ENCODE measurements at regions not wholly inside any gene's neighbourhood (a gene's known extent, or its start where the extent isn't known, plus 50 kb on each side); places are given as distances from the start of the nearest gene placed in this dataset.

DNA sequence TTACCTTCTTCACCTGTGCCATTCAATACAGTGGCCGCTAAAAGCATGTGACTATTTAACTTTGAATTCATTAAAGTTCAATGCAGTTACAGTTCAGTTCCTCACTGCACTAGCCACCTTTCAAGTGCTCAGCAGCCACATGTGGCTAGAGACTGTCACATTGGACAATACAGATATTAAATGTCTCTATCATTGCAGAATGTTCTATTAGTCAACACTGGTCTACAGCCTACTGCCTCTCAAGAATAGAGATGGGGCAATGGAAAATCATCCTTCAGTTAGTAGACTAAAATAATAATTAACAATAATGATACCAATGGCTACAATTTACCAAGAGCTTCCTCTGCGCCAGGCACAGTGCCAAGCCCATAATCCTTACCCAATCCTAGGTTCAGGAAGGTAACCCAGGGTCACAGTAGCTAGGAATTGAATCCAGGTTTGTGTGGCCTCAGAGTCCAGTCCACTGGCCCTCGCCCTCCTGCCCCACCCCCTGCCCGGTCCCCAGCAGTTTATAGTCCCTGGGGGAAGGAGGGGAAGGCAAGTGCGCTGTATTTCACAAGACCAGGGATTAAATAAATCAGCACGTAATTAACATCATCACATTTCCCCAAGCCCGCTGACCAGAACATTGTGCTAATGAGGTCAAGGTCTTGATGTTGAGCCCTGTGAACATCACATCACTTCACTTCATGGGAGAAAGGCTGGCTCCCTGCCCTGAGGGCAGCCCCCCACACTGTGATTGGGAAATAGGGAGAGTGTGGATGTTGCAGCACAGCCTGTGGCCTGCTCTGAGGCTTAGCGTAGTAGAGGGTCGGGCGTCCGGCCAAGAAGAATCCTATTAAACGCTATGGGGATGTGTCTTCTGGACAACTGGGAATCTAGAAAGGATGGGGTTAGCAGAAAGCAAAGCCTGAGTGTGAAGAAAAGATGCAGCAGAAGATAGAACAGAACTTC lies 147.2 kb downstream of the VEGFA start:
- Histone ChIP-seq H3K27me3 (ENCODE audit: insufficient read depth, low read length) (peaks cover 4% of the 10 kb centered on the region), H3K4me1 (ENCODE audit: insufficient read depth, low read length) (no peaks in the 10 kb centered on the region), H3K9me3 (ENCODE audit: low read length) (no peaks in the 10 kb centered on the region), H3K36me3 (ENCODE audit: insufficient read depth, low read length) (no peaks in the 10 kb centered on the region), H3K4me3 (ENCODE audit: low read length) (no peak overlapping the region), H2AFZ (ENCODE audit: low read depth, low read length) (no peak overlapping the region)

DNA sequence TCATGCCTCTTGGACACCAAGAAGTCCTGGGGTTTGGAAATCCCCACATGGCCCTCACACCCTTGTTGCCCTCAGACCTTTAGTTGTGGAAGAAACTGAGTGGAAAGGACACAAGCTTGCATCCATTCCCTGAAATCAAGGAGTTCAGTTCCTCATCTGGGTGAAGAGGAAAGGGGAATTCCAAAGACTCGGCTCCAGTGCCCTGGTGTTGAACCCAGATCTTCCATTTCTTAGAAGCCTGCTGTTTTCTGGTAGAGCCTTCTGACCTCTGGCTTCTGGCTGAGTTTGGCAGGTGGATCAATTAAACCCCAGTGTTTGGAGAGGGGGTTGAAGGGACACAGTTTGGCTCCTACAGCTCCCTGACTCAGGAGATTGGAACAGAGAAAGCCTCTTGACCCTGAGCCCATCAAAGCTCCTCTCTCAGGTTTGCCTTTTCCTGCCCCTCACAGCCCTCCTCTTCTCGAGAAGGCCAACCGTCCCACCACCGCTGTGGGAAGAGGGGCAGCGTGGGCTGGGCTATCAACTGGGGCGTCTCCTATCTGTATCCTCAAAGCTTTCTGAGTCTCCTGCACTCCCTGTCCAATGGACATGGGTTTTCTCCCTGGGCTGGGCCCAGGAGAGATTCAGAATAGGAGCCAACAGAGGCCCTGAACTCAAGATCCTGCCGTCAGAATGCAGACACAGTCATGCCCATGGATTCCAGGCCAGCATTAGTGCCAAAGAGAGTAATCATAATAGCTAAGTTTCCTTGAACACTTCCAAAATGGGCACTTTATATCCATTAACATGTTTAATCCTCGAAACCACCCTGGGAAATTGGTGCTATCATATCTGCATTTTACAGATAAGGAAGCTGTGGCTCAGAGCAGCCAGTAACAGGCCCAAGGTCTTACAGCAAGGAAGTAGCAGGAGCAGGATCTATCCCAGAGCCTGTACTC lies 146.2 kb downstream of the VEGFA start:
- Histone ChIP-seq H3K4me1 (ENCODE audit: insufficient read depth, low read length) (no peaks in the 10 kb centered on the region), H3K36me3 (ENCODE audit: insufficient read depth, low read length) (no peaks in the 10 kb centered on the region), H3K27me3 (ENCODE audit: insufficient read depth, low read length) (peaks cover 4% of the 10 kb centered on the region), H3K4me3 (ENCODE audit: low read length) (no peak overlapping the region), H3K9me3 (ENCODE audit: low read length) (no peaks in the 10 kb centered on the region), H2AFZ (ENCODE audit: low read depth, low read length) (no peak overlapping the region)

DNA sequence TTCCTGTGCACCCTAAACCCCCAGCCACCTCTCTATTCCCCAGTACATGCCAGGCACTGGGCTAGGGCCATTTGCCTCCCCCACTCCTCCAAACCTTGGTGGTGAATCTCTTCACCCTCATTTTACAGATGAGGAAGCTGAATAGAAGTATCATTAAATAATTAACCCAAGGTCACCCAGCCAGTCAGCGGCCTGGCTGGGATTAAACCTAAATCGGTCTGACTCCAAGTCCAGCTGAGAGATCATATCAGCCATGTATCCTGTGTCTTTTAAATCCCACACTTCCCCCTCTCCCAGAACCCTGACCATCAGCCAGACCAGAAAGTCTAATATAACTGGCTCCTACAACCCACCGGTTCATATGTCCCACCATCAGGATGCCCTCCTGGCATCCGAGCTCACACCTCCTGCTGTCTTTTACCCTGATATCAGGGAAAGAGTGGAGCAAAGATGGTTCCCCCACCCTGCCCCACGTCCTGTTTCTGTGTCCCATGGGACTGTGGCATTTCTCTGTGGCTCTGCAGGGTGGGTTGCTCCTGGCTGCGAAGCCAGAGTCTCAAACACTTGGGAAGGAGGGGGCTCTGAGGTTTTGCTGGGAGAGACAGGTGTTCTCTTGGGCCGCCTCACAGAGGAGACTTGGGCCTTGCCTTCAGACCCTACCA lies 145.3 kb downstream of the VEGFA start:
- no peak overlapping the region for H3K4me3 ChIP-seq (ENCODE audit: low read length)
- H3K4me1 ChIP-seq (ENCODE audit: insufficient read depth, low read length), result peaks cover 3% of the 10 kb centered on the region
- H2AFZ ChIP-seq (ENCODE audit: low read depth, low read length), result no peak overlapping the region
- H3K36me3 ChIP-seq (ENCODE audit: insufficient read depth, low read length), result no peaks in the 10 kb centered on the region
- H3K27me3 ChIP-seq (ENCODE audit: insufficient read depth, low read length), result peaks cover 4% of the 10 kb centered on the region
- no peaks in the 10 kb centered on the region for H3K9me3 ChIP-seq (ENCODE audit: low read length)

DNA sequence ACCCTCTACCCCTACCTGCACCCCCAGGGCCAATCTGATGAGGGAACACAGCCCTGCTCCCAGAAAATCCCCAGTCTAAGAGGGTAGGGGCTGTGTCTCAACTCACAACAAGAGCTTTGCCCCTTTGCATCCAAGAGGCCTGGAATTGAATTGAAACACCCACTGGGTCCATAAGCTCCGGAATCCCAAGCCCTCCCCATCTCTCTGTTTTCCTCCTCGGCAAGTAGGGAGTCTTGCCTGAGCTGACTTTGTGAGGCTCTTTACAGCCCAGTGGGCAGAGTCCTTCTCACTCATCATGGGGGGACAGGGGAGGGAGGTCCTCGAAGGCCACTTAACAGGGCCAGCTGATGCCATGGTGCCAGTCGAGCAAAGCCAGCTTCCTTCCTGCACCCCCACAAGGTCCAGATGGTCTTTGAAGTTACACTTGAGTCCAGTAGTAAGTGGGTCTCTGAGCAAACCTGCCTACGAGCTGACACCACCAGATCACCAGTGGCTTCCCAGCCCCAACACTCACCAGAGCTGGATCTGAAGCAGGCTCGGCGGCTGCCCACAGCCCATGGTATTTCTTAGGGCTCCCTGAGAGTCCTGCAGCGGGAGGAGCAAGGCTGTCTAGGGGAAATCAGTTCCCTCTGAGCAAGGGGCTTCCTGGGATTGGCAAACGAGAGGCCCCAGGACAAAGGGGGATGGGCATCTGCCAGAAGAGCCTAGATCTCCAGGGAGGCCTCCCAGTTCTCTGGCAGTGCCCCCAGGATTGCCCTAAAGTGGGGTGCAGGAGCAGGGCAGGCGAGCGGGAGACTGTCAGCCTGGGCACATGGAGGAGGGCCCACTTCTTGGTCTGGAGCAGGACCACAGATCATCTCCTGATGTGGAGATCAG lies 144.5 kb downstream of the VEGFA start:
- Histone ChIP-seq H3K4me3 (ENCODE audit: low read length) (no peak overlapping the region), H3K36me3 (ENCODE audit: insufficient read depth, low read length) (no peaks in the 10 kb centered on the region), H2AFZ (ENCODE audit: low read depth, low read length) (no peak overlapping the region), H3K9me3 (ENCODE audit: low read length) (no peaks in the 10 kb centered on the region), H3K27me3 (ENCODE audit: insufficient read depth, low read length) (peaks cover 4% of the 10 kb centered on the region), H3K4me1 (ENCODE audit: insufficient read depth, low read length) (peaks cover 3% of the 10 kb centered on the region)

DNA sequence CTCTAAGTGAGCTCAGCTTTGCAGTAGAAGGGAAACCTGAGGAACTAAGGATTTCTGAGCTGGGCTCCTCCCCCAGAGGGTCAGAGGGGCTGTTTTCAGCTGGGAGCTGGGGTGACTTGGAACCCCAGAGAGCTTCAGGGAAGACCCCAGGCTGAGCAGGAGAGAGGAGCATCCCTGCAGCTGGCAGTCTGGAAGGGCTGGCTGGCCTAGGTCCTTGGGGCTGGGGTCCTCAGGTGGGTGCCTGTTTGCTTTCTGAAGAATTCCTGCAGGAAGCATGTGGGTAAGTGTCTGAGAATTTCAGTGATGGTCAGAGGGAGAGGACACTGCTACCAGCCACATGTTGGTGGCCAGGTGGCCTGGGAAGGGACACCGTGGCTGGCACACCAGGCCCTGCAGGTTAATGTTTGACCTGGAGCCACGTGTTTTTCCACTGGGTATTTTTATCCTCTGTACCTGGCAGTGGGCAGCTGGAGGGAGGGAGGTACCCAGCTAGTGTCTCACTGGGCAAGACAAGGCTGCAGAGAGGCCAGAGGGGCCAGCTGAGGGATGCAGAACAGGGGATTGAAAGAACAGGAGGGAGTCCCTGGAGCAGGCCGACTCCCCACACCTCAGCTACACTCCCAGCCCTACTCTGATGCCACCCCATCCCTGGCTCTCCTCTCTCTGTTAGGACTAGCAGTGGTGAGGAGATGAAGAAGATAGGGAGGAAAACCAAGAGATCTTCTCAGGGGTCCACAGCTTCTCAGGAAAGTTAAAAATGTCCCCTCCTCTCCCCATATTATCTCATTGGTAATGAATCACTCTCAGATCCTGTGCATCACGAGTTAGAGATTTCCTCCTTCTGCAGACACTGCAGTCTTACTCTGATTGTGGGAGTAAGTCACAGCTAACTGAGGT lies 143.6 kb downstream of the VEGFA start:
- no peaks in the 10 kb centered on the region for H3K9me3 ChIP-seq (ENCODE audit: low read length)
- H3K4me1 ChIP-seq (ENCODE audit: insufficient read depth, low read length), result peaks cover 3% of the 10 kb centered on the region
- no peaks in the 10 kb centered on the region for H3K36me3 ChIP-seq (ENCODE audit: insufficient read depth, low read length)
- no peak overlapping the region for H3K4me3 ChIP-seq (ENCODE audit: low read length)
- no peak overlapping the region for H2AFZ ChIP-seq (ENCODE audit: low read depth, low read length)
- peaks cover 4% of the 10 kb centered on the region for H3K27me3 ChIP-seq (ENCODE audit: insufficient read depth, low read length)

DNA sequence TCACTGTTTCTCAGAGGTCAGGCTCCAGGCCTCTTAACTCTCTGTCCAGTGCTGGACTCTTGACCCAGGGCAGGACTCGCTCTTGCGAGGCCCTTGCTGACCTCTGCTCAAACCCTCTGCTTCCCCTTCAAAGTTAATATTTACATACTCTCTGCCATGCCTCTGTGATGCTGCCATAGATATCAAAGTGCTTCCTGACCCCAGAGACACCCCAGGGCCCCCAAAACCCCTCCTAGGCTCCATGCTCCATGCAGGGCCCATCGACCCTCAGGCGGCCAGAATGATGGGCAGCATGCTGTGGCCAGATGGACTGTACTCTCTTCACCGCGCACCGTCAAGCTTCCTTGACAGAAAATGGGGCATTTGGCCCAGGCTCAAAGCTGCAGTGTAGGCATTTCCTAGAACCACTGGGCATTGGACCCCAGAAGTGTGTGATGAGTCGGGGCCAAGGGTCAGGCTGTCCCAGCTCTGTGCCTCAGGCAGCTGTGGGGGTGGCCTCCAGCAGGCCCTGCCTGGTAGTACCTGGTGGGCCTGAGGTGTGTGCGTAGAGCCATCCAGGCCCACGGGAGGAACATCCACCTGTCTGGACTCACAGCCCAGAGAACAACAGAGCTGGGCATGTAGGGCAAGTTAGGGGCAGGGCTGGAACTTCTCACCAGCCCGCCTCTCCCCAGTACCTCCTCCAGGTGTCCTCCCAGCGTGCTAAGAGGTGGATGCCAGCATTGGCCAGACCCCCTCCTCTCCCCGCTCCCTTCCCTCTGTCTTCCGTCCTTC lies 142.8 kb downstream of the VEGFA start:
- Histone ChIP-seq H3K4me3 (ENCODE audit: low read length) (no peak overlapping the region), H3K36me3 (ENCODE audit: insufficient read depth, low read length) (no peaks in the 10 kb centered on the region), H3K27me3 (ENCODE audit: insufficient read depth, low read length) (peaks cover 4% of the 10 kb centered on the region), H2AFZ (ENCODE audit: low read depth, low read length) (no peak overlapping the region), H3K9me3 (ENCODE audit: low read length) (no peaks in the 10 kb centered on the region), H3K4me1 (ENCODE audit: insufficient read depth, low read length) (peaks cover 3% of the 10 kb centered on the region)

DNA sequence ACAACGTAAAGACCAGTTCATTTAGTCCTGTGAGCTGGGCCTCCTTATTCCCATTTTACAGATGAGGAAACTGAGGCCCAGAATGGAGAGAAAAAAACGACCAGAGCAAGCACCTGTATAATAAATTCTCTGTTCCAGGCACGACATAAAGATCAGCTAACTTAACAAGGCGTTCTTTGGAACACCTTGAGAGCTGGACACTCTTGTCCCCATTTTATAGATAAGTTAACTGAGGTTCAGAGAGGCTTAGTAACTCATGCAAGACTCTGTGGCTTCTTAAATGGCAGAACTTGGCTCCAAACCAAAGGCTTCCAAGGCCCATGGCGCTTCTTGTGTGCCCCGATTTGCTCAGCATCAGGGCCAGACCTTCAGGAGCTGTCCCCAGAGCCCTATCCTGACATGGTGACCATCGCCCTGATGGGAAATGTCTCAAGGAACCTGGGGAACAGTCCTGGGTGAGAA lies 142.1 kb downstream of the VEGFA start:
- Histone ChIP-seq H3K4me1 (ENCODE audit: insufficient read depth, low read length) (peaks cover 3% of the 10 kb centered on the region), H3K9me3 (ENCODE audit: low read length) (no peaks in the 10 kb centered on the region), H3K4me3 (ENCODE audit: low read length) (no peak overlapping the region), H3K36me3 (ENCODE audit: insufficient read depth, low read length) (no peaks in the 10 kb centered on the region), H3K27me3 (ENCODE audit: insufficient read depth, low read length) (peaks cover 4% of the 10 kb centered on the region), H2AFZ (ENCODE audit: low read depth, low read length) (no peak overlapping the region)

DNA sequence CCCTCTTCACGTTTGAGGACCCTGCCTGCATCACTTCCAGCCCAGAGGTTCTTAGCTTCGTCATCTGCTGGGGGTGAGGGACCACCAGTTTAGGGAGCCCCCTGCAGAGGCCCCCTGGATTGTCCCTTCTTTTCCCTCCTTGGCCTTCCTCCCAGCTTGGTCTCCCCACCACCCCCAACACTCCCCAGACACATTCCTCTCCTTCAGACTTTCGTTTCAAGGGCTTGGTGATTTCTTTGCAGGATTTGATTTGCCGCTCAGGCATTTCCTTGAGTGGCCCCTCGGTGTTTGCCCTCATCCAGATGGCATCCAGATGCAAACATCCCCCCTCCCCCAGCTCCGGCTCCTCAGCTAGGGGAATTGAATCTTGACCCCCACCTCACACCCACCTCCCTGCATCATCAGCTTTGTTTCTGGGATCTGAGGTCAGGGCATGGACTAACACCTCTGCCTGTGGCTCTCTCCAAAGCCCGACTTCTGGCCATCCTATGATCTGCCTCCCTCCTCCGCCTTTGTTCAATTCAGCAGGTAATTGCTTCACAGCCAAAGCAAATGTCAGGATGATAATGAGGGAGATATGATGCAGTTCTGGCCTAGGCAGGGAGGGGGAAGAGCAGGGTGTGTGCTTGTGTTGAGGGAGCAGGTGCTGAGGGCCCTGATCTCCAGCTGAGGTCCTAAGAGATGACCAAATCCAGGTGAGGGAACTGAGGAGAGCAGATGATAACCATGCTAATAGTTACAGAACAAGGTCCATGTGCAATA lies 141.5 kb downstream of the VEGFA start:
- Histone ChIP-seq H3K9me3 (ENCODE audit: low read length) (no peaks in the 10 kb centered on the region), H3K27me3 (ENCODE audit: insufficient read depth, low read length) (peaks cover 4% of the 10 kb centered on the region), H2AFZ (ENCODE audit: low read depth, low read length) (no peak overlapping the region), H3K36me3 (ENCODE audit: insufficient read depth, low read length) (no peaks in the 10 kb centered on the region), H3K4me1 (ENCODE audit: insufficient read depth, low read length) (peaks cover 3% of the 10 kb centered on the region), H3K4me3 (ENCODE audit: low read length) (no peak overlapping the region)

DNA sequence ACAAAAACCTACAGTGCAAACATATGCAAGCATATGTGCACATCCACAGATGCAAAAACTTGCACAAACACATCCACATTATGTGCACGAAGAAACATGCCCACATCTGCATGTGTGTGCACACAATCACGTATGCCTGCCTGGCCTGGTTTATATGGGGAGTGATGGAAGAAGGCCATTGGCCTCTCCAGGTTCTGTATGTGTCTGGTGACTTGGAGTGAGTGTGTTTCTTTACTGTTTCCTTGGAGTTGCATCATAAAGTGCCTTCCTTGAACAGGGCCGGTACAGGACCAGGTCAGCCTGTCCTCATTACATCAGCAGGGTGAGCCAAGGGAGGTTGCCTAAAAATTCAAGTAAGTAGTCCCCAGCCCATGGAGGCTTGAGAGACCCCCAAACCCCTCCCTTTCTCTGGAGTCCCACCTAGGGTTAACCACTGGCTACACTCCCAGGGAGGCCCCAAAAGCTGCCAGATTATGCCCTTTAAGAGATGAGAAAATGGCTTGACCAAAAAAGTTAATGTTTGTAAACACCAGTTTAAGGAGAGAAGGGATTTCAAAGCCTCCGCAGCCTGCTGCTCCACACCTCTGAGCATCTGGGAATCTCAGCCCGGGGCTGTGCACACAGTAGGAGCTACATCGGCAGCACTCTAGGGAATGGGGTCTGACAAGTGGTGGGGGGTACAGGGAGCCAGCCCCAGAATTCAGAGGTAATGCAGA lies 140.8 kb downstream of the VEGFA start:
- Histone ChIP-seq H3K4me3 (ENCODE audit: low read length) (no peak overlapping the region), H3K27me3 (ENCODE audit: insufficient read depth, low read length) (peaks cover 4% of the 10 kb centered on the region), H2AFZ (ENCODE audit: low read depth, low read length) (no peak overlapping the region), H3K9me3 (ENCODE audit: low read length) (no peaks in the 10 kb centered on the region), H3K36me3 (ENCODE audit: insufficient read depth, low read length) (no peaks in the 10 kb centered on the region), H3K4me1 (ENCODE audit: insufficient read depth, low read length) (peaks cover 3% of the 10 kb centered on the region)

DNA sequence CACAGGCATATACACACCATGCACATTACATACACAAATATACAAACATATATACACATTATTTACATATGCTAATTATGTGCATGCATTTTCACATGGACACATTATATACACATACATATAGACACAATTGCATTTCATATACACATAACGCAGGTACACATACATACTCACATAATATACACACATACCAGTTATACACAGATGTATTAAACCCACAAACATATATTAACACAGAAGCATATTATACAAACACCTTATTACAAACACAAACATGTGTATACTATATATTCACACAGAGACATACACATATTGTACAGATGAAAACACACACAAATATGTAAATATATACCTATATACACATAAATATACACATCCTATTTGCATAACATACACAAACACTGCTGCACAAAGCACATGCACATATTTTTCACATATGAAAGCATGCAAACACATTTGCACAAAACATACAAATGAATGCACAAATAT lies 140.2 kb downstream of the VEGFA start:
- Histone ChIP-seq H3K36me3 (ENCODE audit: insufficient read depth, low read length) (no peaks in the 10 kb centered on the region), H3K4me3 (ENCODE audit: low read length) (no peak overlapping the region), H2AFZ (ENCODE audit: low read depth, low read length) (no peak overlapping the region), H3K9me3 (ENCODE audit: low read length) (no peaks in the 10 kb centered on the region), H3K4me1 (ENCODE audit: insufficient read depth, low read length) (peaks cover 3% of the 10 kb centered on the region), H3K27me3 (ENCODE audit: insufficient read depth, low read length) (peaks cover 2% of the 10 kb centered on the region)

Data from neuron (in vitro differentiated cells).